ENCODE measurements at regions not wholly inside any gene's neighbourhood (a gene's known extent, or its start where the extent isn't known, plus 50 kb on each side); places are given as distances from the start of the nearest gene placed in this dataset.

- DNase-seq (ENCODE audit: low read depth, low spot score), result no peak
- Histone ChIP-seq H3K9ac (ENCODE audit: low read length) (no peak overlapping the region), H3K4me3 (replicated peaks in 1 of 2; ENCODE audit: low read depth in 1 of 2, low read length in 2 of 2) (no peak overlapping the region), H4K20me1 (ENCODE audit: insufficient read depth) (no peaks in the 10 kb centered on the region), H3K4me2 (ENCODE audit: low read length) (no peak overlapping the region), H3K79me2 (ENCODE audit: insufficient read depth, low read length) (no peaks in the 10 kb centered on the region), H3K27me3 (ENCODE audit: insufficient read depth, low read length) (peaks cover 24% of the 10 kb centered on the region; the same call in 1 of the 2 replicates), H3K36me3 (ENCODE audit: control insufficient read depth in 1 of 2, insufficient read depth in 2 of 2, low read length in 2 of 2) (no peaks in the 10 kb centered on the region), H3K9me3 (ENCODE audit: control insufficient read depth in 1 of 2, insufficient read depth in 1 of 2, low read depth in 1 of 2, low read length in 2 of 2) (no peaks in the 10 kb centered on the region), H3K9me2 (ENCODE audit: insufficient read depth) (no peaks in the 10 kb centered on the region), H3K27ac (ENCODE audit: low read depth, low read length) (no peak overlapping the region), H2AFZ (ENCODE audit: low read depth, low read length, poor library complexity, severe bottlenecking) (no peak overlapping the region), H3K4me1 (ENCODE audit: control insufficient read depth in 1 of 2, insufficient read depth in 2 of 2, low read length in 2 of 2) (no peaks in the 10 kb centered on the region)
- no peak for ATAC-seq
- CTCF ChIA-PET, result no interaction called here
- intact Hi-C loops (cut with micrococcal nuclease), result no loop called here
- no TSS peak for BruUV-seq (replicated peaks)
- no peak for TF ChIP-seq EZH2 (IDR thresholded peaks at IDR 0.05)
- POLR2A ChIA-PET, result no interaction called here
- RAD21 ChIA-PET (ENCODE audit: low non-redundant PET in 1 of 2, low total read pairs in 2 of 2, uncharacterized antibody in 2 of 2, unreplicated experiment in 2 of 2), result no interaction called here
These were observed 491.7 kb downstream of the NPHP4 start for GRCh38 chr1:5500541-5500940.

DNA sequence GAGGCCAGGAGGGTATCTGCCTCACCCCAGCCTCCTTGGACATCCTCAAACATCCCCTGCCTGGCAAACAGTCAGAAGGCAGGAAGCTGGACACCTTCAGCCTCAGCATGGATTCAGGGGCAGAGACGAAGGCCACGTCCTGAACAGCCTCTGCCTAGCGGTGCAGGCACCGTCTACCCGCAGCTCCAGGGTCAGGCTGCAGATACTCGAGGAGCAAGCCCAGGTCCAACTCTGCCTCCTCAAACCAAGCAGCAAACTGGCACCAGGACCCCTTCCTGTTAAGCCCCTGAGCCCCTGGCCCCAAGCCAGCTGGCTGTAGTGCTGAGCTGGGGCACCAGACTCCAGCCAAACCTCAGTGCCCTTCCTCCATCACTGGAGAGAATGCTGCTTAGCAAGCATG lies 494.7 kb downstream of the NPHP4 start:
- H3K4me3 ChIP-seq (replicated peaks in 1 of 2; ENCODE audit: low read depth in 1 of 2, low read length in 2 of 2), result no peak overlapping the region
- TF ChIP-seq YY1 (IDR thresholded peaks at IDR 0.05; ENCODE audit: extremely low read depth, insufficient replicate concordance, low read depth, low read length) (no peak), RAD21 (IDR thresholded peaks at IDR 0.05; ENCODE audit: low read depth) (no peak), ZNF274 (IDR thresholded peaks at IDR 0.05; ENCODE audit: low read depth, low read length) (no peak), FOSL1 (IDR thresholded peaks at IDR 0.05; ENCODE audit: low read depth) (no peak), EGR1 (IDR thresholded peaks at IDR 0.05; ENCODE audit: low read depth) (no peak), POLR2A (IDR thresholded peaks at IDR 0.05; ENCODE audit: borderline replicate concordance, extremely low read depth, insufficient read depth, insufficient read length) (no peak), TCF7L2 (IDR thresholded peaks at IDR 0.05; ENCODE audit: borderline replicate concordance, extremely low read depth, insufficient read depth, insufficient read length) (no peak), EZH2 (IDR thresholded peaks at IDR 0.05) (no peak), CEBPB (IDR thresholded peaks at IDR 0.05; ENCODE audit: low read depth) (no peak), ZFX (IDR thresholded peaks at IDR 0.05) (no peak), SIN3A (IDR thresholded peaks at IDR 0.05; ENCODE audit: low read depth) (no peak), CBX3 (IDR thresholded peaks at IDR 0.05; ENCODE audit: low read depth) (no peak)
- no peak for ATAC-seq
- DNase-seq (ENCODE audit: low read depth, low spot score), result no peak
- no peaks in the 10 kb centered on the region for H3K4me1 ChIP-seq (ENCODE audit: control insufficient read depth in 1 of 2, insufficient read depth in 2 of 2, low read length in 2 of 2)
- no peaks in the 10 kb centered on the region for H3K36me3 ChIP-seq (ENCODE audit: control insufficient read depth in 1 of 2, insufficient read depth in 2 of 2, low read length in 2 of 2)
- no peaks in the 10 kb centered on the region for H4K20me1 ChIP-seq (ENCODE audit: insufficient read depth)
- ChIA-PET POLR2A (no interaction called here), CTCF (no interaction called here), RAD21 (ENCODE audit: low non-redundant PET in 1 of 2, low total read pairs in 2 of 2, uncharacterized antibody in 2 of 2, unreplicated experiment in 2 of 2) (no interaction called here)
- H2AFZ ChIP-seq (ENCODE audit: low read depth, low read length, poor library complexity, severe bottlenecking), result no peak overlapping the region
- BruUV-seq (replicated peaks), result no TSS peak
- H3K9me3 ChIP-seq (ENCODE audit: control insufficient read depth in 1 of 2, insufficient read depth in 1 of 2, low read depth in 1 of 2, low read length in 2 of 2), result no peaks in the 10 kb centered on the region
- H3K9ac ChIP-seq (ENCODE audit: low read length), result no peak overlapping the region
- H3K9me2 ChIP-seq (ENCODE audit: insufficient read depth), result no peaks in the 10 kb centered on the region
- no peaks in the 10 kb centered on the region for H3K79me2 ChIP-seq (ENCODE audit: insufficient read depth, low read length)
- H3K27ac ChIP-seq (ENCODE audit: low read depth, low read length), result no peak overlapping the region
- H3K27me3 ChIP-seq (ENCODE audit: insufficient read depth, low read length), result peaks cover 49% of the 10 kb centered on the region
- intact Hi-C loops (cut with micrococcal nuclease), result no loop called here
- H3K4me2 ChIP-seq (ENCODE audit: low read length), result no peak overlapping the region

Measured in HCT116 (cell line).